ENCODE measurements at regions not wholly inside any gene's neighbourhood (a gene's known extent, or its start where the extent isn't known, plus 50 kb on each side); places are given as distances from the start of the nearest gene placed in this dataset.

DNA sequence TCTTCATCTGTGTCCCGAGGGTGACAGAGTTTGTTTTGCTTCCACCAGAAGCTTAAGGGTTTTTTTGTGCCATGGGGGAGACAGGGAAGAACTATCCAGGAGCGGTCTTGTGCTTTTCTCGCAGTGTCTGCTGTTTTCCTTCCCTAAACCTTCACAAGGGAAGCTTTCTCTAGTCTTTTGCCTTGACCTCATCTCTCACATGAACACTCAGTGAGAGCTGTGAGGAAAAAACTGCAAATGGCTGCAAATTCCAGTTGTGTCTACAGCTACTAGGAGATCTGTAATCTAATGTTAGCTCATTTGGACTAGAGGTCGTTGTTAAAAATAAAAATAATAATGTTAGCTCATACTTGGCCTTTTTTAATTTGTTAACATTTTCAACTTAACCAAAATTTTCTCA, 264.7 kb upstream of the SESN3 start:
- Histone ChIP-seq H2AK5ac (ENCODE audit: low read length) (no peak overlapping the region), H3K79me2 (ENCODE audit: control insufficient read depth, insufficient read depth, low read length, poor library complexity) (no peaks in the 10 kb centered on the region), H3K36me3 (ENCODE audit: control insufficient read depth in 1 of 2, insufficient read depth in 2 of 2, low read length in 2 of 2) (no peaks in the 10 kb centered on the region), H3K14ac (ENCODE audit: low read length) (no peak overlapping the region), H4K91ac (ENCODE audit: low read depth, low read length) (no peak overlapping the region), H3K9ac (ENCODE audit: low read length) (no peak overlapping the region), H4K12ac (ENCODE audit: low read depth, low read length) (no peak overlapping the region), H3K27ac (ENCODE audit: low read depth, low read length) (peak overlapping the region; percentile 6), H3K4me2 (ENCODE audit: low read length) (no peak overlapping the region), H3K27me3 (ENCODE audit: insufficient read depth, low read length) (no peaks in the 10 kb centered on the region), H3K4me3 (ENCODE audit: low read depth, low read length) (no peak overlapping the region), H3K4ac (ENCODE audit: low read depth, low read length) (no peak overlapping the region), H3K79me1 (ENCODE audit: low read length) (peaks cover 4% of the 10 kb centered on the region), H3K4me1 (ENCODE audit: control insufficient read depth in 1 of 2, insufficient read depth in 2 of 2, low read length in 2 of 2) (peaks cover 0 to 17% of the 10 kb centered on the region in 2 experiments), H4K8ac (ENCODE audit: low read depth, low read length) (no peak overlapping the region), H2BK120ac (ENCODE audit: insufficient read depth, low read length, poor library complexity) (peak overlapping the region; percentile 58), H3K9me3 (ENCODE audit: insufficient read depth, low read depth, low read length) (no peaks in the 10 kb centered on the region), H3K18ac (ENCODE audit: low read length) (no peak overlapping the region), H2BK5ac (ENCODE audit: low read depth, low read length, poor library complexity) (peak overlapping the region; percentile 69), H3K23ac (ENCODE audit: low read length) (no peak overlapping the region), H2BK12ac (ENCODE audit: low read length) (peak overlapping the region; percentile 36), H2AFZ (ENCODE audit: insufficient read depth, low read length, poor library complexity) (no peak overlapping the region)
- no peak for DNase-seq
- no CpG with 5 or more reads among the region's 4 CpGs for WGBS (ENCODE audit: extremely low coverage, insufficient coverage, insufficient read length)

DNA sequence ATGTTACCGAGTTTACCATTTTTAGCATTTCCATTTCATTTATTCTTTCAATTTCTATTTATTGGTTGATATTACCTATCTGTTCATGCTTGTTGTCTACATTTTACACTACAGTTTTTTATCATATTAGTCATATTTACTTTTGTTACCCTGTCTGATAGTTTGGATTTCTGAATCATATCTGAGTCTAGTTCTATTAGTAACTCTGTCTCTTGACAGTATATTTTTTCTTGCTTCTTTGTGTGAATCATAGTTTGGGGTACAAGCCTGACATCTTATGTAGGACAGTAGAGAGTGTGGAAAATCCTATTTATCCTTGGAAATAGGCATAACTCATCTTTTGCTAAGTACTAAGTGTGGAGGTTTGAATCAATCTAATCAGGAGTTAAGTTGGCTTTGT, 263.9 kb upstream of the SESN3 start:
- Histone ChIP-seq H3K9me3 (ENCODE audit: insufficient read depth, low read depth, low read length) (no peaks in the 10 kb centered on the region), H3K4me2 (ENCODE audit: low read length) (no peak overlapping the region), H3K79me2 (ENCODE audit: control insufficient read depth, insufficient read depth, low read length, poor library complexity) (no peaks in the 10 kb centered on the region), H3K23ac (ENCODE audit: low read length) (no peak overlapping the region), H4K12ac (ENCODE audit: low read depth, low read length) (no peak overlapping the region), H4K8ac (ENCODE audit: low read depth, low read length) (no peak overlapping the region), H2AFZ (ENCODE audit: insufficient read depth, low read length, poor library complexity) (no peak overlapping the region), H4K91ac (ENCODE audit: low read depth, low read length) (no peak overlapping the region), H3K79me1 (ENCODE audit: low read length) (peaks cover 4% of the 10 kb centered on the region), H3K27ac (ENCODE audit: low read depth, low read length) (no peak overlapping the region), H2AK5ac (ENCODE audit: low read length) (no peak overlapping the region), H3K4ac (ENCODE audit: low read depth, low read length) (no peak overlapping the region), H3K14ac (ENCODE audit: low read length) (no peak overlapping the region), H2BK120ac (ENCODE audit: insufficient read depth, low read length, poor library complexity) (no peak overlapping the region), H3K4me1 (ENCODE audit: control insufficient read depth in 1 of 2, insufficient read depth in 2 of 2, low read length in 2 of 2) (peaks cover 0 to 15% of the 10 kb centered on the region in 2 experiments), H3K27me3 (ENCODE audit: insufficient read depth, low read length) (no peaks in the 10 kb centered on the region), H2BK12ac (ENCODE audit: low read length) (no peak overlapping the region), H3K36me3 (ENCODE audit: control insufficient read depth in 1 of 2, insufficient read depth in 2 of 2, low read length in 2 of 2) (no peaks in the 10 kb centered on the region), H2BK5ac (ENCODE audit: low read depth, low read length, poor library complexity) (no peak overlapping the region), H3K4me3 (ENCODE audit: low read depth, low read length) (no peak overlapping the region), H3K9ac (ENCODE audit: low read length) (no peak overlapping the region), H3K18ac (ENCODE audit: low read length) (no peak overlapping the region)
- no peak for DNase-seq
- no CpG with 5 or more reads among the region's 1 CpG for WGBS (ENCODE audit: extremely low coverage, insufficient coverage, insufficient read length)

DNA sequence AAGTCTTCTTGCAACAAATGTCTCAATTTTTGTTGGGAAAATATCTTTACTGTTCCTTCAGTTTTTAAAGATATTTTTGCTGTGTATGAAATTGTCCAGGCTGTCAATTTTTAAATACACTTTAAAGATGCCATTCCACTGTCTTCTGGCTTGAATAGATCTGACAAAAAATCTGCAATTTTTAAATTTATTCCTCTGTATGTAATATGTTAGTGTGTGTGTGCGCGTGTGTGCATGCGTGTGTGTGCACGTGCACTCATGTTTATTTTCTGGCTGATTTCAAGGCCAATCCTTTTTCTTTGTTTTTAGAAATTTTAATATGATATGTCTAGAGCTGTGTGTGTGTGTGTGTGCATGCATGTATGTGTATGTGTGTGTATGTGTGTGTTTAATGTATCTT, 263.2 kb upstream of the SESN3 start:
- no peak overlapping the region for H4K12ac ChIP-seq (ENCODE audit: low read depth, low read length)
- H2BK5ac ChIP-seq (ENCODE audit: low read depth, low read length, poor library complexity) = no peak overlapping the region
- no peak overlapping the region for H3K4me2 ChIP-seq (ENCODE audit: low read length)
- no CpG with 5 or more reads among the region's 4 CpGs for WGBS (ENCODE audit: extremely low coverage, insufficient coverage, insufficient read length)
- no peak overlapping the region for H3K14ac ChIP-seq (ENCODE audit: low read length)
- H2AK5ac ChIP-seq (ENCODE audit: low read length) = no peak overlapping the region
- no peak overlapping the region for H2AFZ ChIP-seq (ENCODE audit: insufficient read depth, low read length, poor library complexity)
- H2BK12ac ChIP-seq (ENCODE audit: low read length) = no peak overlapping the region
- H3K27me3 ChIP-seq (ENCODE audit: insufficient read depth, low read length) = no peaks in the 10 kb centered on the region
- H3K4ac ChIP-seq (ENCODE audit: low read depth, low read length) = no peak overlapping the region
- no peak overlapping the region for H2BK120ac ChIP-seq (ENCODE audit: insufficient read depth, low read length, poor library complexity)
- H4K8ac ChIP-seq (ENCODE audit: low read depth, low read length) = no peak overlapping the region
- DNase-seq = no peak
- H3K79me2 ChIP-seq (ENCODE audit: control insufficient read depth, insufficient read depth, low read length, poor library complexity) = no peaks in the 10 kb centered on the region
- no peak overlapping the region for H3K27ac ChIP-seq (ENCODE audit: low read depth, low read length)
- H3K4me3 ChIP-seq (ENCODE audit: low read depth, low read length) = no peak overlapping the region
- H4K91ac ChIP-seq (ENCODE audit: low read depth, low read length) = no peak overlapping the region
- no peak overlapping the region for H3K9ac ChIP-seq (ENCODE audit: low read length)
- H3K4me1 ChIP-seq (ENCODE audit: control insufficient read depth in 1 of 2, insufficient read depth in 2 of 2, low read length in 2 of 2) = peaks cover 0 to 8% of the 10 kb centered on the region in 2 experiments
- no peak overlapping the region for H3K18ac ChIP-seq (ENCODE audit: low read length)
- no peaks in the 10 kb centered on the region for H3K9me3 ChIP-seq (ENCODE audit: insufficient read depth, low read depth, low read length)
- H3K36me3 ChIP-seq (ENCODE audit: control insufficient read depth in 1 of 2, insufficient read depth in 2 of 2, low read length in 2 of 2) = no peaks in the 10 kb centered on the region
- H3K79me1 ChIP-seq (ENCODE audit: low read length) = peaks cover 4% of the 10 kb centered on the region
- no peak overlapping the region for H3K23ac ChIP-seq (ENCODE audit: low read length)

DNA sequence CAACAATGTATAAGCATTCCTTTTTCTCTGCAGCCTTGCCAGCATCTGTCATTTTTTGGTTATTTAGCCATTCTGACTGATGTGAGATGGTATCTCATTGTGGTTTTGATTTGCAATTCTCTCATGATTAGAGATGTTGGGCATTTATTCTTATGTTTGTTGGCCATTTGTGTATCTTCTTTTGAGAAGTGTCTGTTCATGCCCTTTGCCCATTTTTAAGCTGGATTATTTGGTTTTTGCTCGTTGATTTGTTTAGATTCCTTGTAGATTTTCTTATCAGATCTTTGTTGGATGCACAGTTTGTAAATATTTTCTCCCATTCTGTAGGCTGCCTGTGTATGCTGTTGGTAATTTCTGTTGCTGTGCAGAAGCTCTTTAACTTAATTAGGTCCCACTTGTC, 259.6 kb upstream of the SESN3 start:
- Histone ChIP-seq H3K4me3 (ENCODE audit: low read depth, low read length) (no peak overlapping the region), H3K79me2 (ENCODE audit: control insufficient read depth, insufficient read depth, low read length, poor library complexity) (peaks cover 2% of the 10 kb centered on the region), H2BK5ac (ENCODE audit: low read depth, low read length, poor library complexity) (no peak overlapping the region), H3K27me3 (ENCODE audit: insufficient read depth, low read length) (no peaks in the 10 kb centered on the region), H4K91ac (ENCODE audit: low read depth, low read length) (no peak overlapping the region), H3K18ac (ENCODE audit: low read length) (no peak overlapping the region), H2AK5ac (ENCODE audit: low read length) (no peak overlapping the region), H3K9me3 (ENCODE audit: insufficient read depth, low read depth, low read length) (no peaks in the 10 kb centered on the region), H3K9ac (ENCODE audit: low read length) (no peak overlapping the region), H2BK120ac (ENCODE audit: insufficient read depth, low read length, poor library complexity) (no peak overlapping the region), H3K23ac (ENCODE audit: low read length) (no peak overlapping the region), H4K8ac (ENCODE audit: low read depth, low read length) (no peak overlapping the region), H4K12ac (ENCODE audit: low read depth, low read length) (no peak overlapping the region), H3K4me2 (ENCODE audit: low read length) (no peak overlapping the region), H3K14ac (ENCODE audit: low read length) (no peak overlapping the region), H3K79me1 (ENCODE audit: low read length) (peaks cover 5% of the 10 kb centered on the region), H3K36me3 (ENCODE audit: control insufficient read depth in 1 of 2, insufficient read depth in 2 of 2, low read length in 2 of 2) (no peaks in the 10 kb centered on the region), H3K4me1 (ENCODE audit: control insufficient read depth in 1 of 2, insufficient read depth in 2 of 2, low read length in 2 of 2) (peaks cover 4 to 5% of the 10 kb centered on the region in 2 experiments), H3K4ac (ENCODE audit: low read depth, low read length) (no peak overlapping the region), H2BK12ac (ENCODE audit: low read length) (no peak overlapping the region), H2AFZ (ENCODE audit: insufficient read depth, low read length, poor library complexity) (no peak overlapping the region), H3K27ac (ENCODE audit: low read depth, low read length) (no peak overlapping the region)
- DNase-seq = peak in 1 of 2 donors; percentile 12
- WGBS (ENCODE audit: extremely low coverage, insufficient coverage, insufficient read length) = no CpG with 5 or more reads among the region's 1 CpG
